ENCODE measurements at regions not wholly inside any gene's neighbourhood (a gene's known extent, or its start where the extent isn't known, plus 50 kb on each side); places are given as distances from the start of the nearest gene placed in this dataset.

DNA sequence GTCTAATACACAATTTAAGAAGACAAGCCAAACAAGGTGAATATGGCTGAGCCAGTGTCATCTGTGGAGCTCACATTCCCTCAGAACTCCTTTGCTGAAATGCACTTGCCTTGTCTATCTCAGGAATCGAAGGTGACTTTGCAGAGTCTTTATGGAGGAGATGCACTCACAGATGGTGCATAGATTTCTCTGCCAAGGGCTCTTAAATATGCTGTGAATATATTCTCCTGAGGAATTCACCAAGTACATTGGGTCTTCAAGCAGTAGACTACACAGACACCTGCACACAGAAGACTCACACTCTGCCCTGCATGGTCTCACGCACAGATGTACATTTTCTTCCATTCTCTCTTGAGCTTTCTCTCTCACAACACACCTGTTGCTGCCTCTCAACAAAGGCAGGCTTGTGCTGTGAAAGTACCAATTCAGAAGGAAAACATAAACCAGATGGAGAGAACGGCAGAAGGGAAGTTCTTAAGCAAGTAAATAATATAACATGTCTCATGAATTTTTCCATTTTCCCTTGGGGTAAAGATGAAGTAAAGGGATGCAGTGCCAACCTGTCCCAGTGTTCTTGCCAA lies 174.7 kb downstream of the DLEU7 start:
- DNase-seq (ENCODE audit: low read depth in 3 of 3, low spot score in 1 of 3): no peak

DNA sequence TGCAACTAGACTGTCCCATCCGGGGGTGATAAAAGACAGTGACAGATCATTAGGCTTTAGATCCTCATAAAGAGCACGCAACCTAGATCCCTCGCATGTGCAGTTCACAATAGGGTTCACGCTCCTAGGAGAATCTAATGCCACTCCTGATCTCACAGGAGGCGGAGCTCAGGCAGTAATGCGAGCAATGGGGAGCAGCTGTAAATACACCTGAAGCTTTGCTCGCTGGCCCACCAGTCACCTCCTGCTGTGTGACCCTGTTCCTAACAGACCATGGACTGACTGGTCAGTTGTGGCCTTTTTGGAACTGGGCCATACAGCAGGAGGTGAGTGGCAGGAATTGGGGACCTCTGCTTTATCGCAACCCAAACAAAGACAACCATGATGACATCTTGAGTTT lies 173.2 kb downstream of the DLEU7 start:
- DNase-seq (ENCODE audit: low read depth in 3 of 3, low spot score in 1 of 3): no peak

DNA sequence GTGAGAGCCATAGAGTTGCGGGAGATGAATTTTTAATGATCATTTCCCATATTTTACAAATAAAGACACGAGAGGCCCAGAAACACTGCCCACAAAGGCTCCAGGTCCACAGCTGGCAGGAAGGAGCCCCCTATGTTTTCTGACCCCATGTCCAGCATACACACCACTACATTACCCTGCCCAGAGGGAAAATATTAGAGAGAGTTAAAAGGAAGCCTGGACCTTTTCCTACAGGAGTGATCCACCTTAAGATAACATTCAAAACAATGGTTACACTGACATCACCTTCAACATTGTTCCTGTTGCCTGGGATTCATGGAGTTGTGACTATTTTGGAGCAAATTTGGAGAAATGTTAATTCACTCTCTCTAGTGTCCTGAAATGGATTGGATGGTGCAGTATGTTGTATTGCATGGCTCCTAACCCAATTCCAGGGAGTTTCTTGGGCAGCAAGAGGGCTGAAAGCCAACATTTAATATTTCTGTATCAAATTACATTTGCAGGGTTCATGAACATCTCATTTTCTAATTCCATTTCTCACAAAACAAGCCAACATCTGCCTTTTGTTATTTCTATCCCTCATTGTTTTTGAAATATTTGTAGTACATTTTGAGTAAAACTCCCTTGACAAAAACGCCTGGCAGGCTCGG lies 172.5 kb downstream of the DLEU7 start:
- DNase-seq (ENCODE audit: low read depth in 3 of 3, low spot score in 1 of 3): no peak

DNA sequence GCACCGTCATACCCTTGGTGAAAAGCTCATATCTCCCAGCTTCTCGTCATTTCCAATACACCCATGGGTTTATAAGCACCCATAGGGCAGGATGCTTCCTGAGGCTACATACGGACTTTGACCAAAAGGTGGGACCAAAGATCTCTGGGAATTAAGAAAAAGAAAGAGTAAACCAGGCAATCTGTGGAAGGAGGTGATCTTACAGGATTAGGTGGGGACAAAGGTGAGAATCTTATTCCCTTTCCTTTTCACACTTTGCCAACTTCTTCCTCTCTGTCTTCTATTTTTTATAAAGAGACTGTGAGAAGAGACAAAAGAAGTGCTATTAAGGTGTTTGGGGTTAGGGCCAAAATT lies 172.0 kb downstream of the DLEU7 start:
- DNase-seq (ENCODE audit: low read depth in 3 of 3, low spot score in 1 of 3): no peak

DNA sequence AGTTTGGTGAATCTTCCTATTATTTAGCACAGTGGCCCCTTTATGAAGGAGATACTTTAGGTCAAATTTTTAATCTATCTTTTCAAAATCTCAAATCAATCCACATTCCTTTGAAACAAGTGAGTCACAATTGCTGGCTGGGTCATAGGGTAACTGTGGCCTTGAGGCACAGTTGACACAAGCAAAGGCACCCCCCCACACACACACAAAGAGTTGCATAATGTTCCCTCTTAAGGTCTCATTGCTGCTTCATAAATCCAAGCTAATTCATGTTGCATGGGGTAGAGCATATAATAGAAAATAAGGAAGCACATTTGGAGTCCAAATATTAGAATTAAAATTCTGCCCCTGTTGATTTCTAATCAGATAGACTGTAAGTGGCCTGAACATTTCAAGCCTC lies 171.5 kb downstream of the DLEU7 start:
- DNase-seq (ENCODE audit: low read depth in 3 of 3, low spot score in 1 of 3): no peak

DNA sequence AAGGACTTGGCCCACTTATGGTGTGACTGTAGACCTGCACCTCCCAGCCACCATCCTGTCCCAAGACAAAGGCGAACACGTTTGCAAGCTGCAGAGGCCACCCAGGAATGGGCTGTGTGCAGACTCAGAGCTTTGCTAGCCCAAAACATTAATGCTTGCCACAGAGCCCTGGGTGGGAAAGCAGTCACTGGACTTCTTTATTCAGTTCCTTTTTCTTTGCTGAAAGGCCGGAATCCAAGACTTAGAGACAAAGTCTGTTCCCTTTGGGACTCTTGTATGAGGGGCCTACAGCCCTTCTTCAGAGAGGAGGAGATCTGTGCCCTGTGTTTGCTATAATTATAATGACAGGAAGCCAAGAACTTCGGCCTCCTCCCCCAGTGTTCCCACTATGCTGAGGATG lies 167.8 kb downstream of the DLEU7 start:
- no peak for DNase-seq (ENCODE audit: low read depth in 3 of 3, low spot score in 1 of 3)

DNA sequence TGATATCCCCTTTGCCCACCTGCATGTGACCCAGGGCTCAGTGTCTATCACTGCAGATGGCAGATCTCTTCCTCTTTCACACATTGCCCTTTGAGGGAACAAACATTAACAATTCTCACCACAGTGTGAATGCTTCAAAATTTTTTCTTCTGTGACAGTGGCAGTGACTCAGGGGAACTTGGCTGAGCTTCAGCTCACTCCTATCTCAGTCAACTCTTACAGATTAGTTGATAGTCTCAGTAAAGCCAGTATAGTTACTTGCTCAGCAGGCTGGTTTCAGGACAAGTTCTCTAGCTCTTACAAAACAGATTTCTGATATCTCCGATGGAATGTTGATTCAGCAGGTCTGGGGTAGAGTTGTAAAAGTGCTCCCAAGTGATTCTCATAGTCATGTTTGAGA lies 166.9 kb downstream of the DLEU7 start:
- no peak for DNase-seq (ENCODE audit: low read depth in 3 of 3, low spot score in 1 of 3)

DNA sequence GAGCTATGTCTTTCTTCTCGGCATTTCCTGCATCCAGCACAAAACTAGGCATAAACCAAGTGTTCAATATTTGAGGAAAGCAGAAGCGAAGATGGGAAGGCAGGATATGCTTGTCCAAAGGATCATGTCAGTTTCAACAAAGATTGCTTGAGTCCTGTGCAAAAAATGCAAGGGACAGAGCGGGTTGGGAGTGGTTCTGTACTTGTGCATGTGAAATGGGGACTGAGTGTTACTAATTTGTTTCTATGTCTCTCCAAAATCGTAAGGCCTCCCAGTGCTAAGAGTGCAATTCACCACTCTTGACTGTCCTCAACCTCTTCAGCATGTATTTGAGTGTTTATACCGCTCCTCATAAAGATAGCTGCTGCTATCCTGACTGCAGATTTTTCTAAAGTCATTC lies 166.2 kb downstream of the DLEU7 start:
- no peak for DNase-seq (ENCODE audit: low read depth in 3 of 3, low spot score in 1 of 3)

DNA sequence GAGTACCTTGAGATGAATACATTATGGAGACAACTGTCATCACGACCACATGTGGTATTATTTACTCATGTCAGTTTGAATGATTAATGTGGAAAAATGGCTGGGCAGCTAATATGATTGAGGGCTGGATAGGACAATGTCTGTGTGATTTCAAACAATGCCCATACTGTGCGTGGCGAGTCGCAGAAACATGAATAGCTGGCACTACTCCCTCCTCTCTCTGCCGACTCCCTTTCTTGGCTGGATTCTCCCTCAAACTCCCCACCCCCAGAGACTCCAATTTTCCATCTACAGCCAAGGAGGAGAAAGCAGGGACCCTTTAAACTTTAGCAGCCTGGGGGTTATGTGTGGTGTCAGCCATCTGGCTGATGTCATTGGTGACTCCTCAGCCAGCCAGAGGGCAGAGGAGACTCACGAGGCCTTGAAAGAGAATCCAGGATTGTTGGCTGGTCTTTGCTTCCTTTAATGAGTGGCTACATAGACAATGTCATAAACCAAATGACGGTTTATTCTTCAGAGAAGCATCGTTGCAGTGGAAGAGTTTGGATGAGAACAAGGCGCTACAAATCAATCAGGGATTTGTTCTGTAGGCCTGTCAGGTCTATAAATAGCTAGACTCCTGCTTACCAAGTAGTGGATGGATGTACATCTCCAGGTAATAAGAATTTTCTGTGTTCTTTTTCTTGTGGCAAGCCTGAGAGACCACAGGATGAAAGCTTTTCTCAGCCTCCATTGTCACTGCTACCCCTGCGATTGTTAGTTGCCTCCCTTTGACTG lies 165.6 kb downstream of the DLEU7 start:
- no peak for DNase-seq (ENCODE audit: low read depth in 3 of 3, low spot score in 1 of 3)

DNA sequence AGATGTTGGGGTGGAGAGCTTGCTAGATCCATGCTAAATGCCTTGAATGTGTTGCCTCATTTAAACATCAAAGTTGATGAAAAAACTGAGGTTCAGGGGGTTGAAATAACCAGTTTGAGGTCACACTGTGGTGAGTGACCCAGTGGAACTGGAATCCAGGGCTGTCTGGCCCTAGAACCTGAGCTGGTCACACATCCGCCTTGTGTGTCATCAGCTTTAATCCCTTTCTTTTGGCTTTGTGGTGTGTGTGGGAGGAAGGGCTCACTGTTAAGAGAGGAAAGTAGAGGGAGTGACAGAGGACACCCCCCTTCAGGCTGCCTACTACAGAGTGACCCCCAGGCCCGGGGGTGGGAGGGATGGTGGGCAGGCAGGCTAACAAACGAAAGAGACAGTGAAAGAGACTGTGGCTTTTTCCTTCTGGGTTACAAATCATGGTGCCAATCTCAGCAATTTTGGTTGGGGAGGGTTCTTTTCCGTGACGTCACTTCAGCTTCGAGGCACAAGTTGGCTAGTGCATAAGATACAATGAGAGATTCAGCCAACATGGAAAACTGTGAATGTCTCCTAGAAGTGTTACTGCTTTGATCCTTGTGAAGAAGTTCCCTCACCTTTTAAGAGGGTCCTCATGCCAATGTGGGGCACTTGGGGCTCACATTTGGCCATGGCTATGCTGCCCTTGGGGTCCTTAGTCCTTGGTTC lies 164.9 kb downstream of the DLEU7 start:
- no peak for DNase-seq (ENCODE audit: low read depth in 3 of 3, low spot score in 1 of 3)

DNA sequence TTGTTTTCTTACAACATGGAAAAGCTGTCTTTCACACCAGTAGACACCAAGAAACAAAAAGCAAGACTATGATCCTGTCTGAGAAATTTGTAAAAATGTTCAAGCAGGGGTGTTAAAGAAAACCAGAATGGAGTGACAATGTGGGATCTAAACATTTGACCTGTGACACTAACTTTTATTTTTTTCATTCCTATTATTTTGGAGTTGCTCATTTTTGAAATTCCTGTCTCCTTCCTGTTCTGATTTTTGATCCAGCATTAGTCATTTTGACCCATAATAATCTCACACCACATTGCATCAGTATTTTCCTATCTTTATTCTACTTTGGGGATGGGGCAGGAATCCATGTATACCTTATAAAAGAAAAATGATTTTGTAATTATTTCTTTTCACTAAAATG lies 164.2 kb downstream of the DLEU7 start:
- DNase-seq (ENCODE audit: low read depth in 3 of 3, low spot score in 1 of 3): no peak

DNA sequence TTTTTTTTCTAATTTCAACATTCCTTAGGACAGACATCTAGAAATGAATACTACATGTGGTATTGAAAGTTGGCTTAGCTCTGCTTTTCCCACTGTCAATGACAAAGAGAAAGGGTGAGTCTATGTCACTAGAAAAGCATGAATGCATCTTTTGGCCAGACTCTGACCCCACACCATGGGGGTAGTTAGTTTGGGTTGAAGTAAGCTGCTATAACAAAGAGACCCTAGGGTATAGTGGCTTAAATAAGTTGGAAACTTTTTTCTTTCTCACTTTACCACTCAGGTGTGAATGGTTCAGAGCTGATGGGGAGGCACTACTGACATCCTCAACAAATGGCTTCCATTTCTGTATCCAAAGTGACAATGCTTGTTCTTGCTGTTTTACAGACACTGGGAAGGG lies 161.5 kb downstream of the DLEU7 start:
- DNase-seq (ENCODE audit: low read depth in 3 of 3, low spot score in 1 of 3): no peak

DNA sequence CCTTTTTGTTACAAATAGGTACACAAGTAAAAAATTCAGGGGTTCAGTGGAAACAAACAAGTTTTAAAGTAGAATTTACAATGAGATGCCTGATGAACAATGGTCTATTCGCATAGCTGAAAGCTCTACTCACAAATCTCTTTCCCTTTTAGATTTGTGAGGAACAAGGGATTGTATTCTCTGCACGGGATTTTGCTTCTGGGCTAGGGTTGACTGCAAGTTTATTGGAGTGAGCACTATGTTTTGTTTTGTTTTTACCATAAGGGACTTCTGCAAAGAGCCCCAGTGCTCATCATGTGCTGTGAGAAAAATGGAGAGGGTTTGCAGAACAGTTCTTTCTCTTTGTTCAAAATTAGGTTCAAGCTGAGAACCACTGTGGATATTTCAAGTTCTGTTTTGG lies 160.5 kb downstream of the DLEU7 start:
- no peak for DNase-seq (ENCODE audit: low read depth in 3 of 3, low spot score in 1 of 3)

DNA sequence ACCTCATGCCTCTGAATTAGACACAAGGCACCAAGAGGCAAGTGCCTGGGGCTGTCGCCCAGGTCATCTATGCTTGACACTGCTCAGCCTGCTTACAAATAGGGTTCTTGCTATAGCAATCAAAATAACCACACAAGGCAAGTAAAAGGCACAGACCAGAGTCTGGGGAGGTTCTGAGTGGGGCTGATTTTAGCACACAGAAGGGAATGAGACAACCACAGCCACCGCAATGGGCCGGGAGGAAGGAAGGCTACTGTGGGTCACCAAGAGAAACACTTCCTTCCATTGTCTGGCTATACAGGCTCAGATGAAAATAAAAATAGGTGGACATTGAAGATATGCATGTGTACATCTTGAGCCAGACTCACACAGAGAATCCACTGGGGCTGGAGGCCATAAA lies 159.1 kb downstream of the DLEU7 start:
- no peak for DNase-seq (ENCODE audit: low read depth in 3 of 3, low spot score in 1 of 3)

DNA sequence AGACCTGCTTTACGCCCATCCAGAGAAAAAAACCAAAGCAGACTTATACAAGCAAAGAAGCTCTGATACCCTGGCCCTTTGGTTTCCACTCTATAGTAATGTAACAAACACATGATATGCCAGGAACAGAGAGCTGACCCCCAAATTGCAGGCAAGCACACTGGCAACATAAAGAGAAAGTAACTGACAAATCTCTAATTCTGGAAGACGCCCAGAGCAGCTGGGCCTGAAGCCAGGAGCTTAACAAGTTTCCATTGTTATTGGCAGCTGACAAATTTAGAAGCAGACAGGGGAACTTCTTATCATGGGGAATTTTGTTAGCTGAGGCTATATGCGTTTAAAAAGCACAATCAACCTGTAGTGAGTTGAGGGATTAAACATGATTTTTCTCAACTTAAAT lies 158.0 kb downstream of the DLEU7 start:
- no peak for DNase-seq (ENCODE audit: low read depth in 3 of 3, low spot score in 1 of 3)

DNA sequence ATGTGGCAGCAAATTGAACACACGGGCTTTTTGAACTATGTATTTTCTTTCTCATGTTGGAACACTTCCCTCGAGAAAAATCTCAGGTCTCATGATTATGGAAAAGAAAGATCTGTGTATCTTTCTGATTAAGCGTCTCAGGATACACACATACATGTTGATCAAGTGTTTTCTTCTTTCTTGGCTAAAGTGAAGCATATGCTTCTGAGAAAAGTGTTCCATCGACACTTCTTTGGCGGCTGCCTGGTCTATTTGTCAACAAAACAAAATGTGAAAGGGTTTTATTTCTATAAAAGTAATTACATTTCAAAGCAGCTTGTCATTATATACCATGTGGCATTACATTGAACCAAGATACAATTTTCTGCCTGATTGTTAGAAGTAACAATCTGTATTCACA lies 157.5 kb downstream of the DLEU7 start:
- DNase-seq (ENCODE audit: low read depth in 3 of 3, low spot score in 1 of 3): no peak

DNA sequence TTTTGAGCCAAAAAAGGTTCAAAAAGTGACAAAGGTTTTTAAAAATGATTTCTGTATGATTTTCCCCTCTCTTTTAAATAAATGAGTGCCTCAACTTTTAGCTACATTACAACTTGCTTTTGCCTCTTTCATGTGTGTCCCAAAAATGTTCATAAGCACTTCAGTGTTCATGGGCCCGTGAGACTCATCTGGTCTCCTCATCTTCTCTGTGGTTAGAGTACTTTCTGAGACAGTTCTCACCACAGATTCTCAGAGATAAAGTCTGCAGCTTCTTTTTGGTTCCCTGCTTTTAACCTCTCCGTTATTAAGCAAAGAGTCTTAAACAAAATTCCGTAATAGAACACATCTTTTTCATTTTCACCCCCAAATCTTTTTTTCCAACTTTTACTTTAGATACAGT lies 156.9 kb downstream of the DLEU7 start:
- DNase-seq (ENCODE audit: low read depth in 3 of 3, low spot score in 1 of 3): no peak

DNA sequence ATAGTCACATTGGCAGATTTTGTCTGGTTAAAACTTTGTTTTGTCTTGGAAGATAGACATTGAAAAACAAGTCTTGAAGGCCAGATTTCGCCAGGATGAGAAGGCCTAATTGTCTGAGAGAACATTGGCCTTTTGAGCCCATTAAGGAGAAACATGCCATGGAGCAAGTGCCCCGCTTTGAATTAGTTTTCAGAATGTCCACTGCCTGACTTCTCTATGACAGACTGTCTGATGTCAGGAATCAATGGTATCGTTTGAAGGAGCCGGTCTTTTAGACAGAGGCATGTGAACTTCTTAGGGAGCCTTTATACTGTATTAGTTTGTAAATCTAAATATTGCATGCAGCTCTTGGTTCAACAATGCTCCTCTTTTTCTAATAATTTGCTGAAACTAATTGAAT lies 155.9 kb downstream of the DLEU7 start:
- DNase-seq (ENCODE audit: low read depth in 3 of 3, low spot score in 1 of 3): no peak

DNA sequence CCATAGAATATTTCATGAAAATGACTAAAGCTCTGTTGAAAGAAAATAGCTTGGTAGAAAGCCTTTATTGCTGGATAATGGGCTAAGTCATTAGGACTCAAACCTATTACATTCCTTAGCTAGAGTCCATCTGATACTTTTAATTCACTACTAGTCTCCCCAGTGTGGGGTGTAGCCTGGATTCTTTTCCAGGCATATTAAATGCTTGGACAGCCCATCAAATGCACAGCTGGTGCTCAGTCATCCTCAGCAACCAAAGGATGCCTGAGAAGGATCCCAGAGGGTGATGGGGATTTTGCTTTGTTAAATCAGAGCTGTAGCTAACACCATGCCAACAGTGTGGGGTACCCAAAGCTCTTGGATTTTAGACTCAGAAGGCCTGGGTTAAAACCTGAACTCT lies 153.5 kb downstream of the DLEU7 start:
- DNase-seq (ENCODE audit: low read depth in 3 of 3, low spot score in 1 of 3): no peak

DNA sequence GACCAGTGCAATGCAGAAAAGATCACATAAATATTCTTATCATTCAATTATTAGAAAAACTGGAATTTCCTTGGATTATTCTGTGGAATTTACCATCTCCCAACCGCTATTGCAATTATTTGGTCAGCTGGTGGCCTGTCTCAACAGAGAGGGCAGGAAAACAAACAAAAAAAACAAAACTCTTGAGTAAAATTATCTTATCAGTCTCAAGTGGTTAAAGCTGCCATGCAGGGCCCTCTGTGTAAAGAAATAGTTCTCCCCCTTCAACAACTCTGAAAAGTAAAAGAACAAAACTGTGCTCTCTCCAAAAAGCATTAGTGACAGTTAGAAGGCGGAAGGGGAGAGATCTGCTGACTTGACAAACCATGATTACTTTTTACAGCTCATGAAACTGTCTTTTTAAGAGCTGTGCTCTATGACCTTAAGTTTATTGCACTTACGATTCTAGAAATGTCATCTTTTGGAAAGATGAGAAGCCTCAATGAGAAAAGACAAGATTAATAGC lies 152.3 kb downstream of the DLEU7 start:
- DNase-seq (ENCODE audit: low read depth in 3 of 3, low spot score in 1 of 3): no peak

DNA sequence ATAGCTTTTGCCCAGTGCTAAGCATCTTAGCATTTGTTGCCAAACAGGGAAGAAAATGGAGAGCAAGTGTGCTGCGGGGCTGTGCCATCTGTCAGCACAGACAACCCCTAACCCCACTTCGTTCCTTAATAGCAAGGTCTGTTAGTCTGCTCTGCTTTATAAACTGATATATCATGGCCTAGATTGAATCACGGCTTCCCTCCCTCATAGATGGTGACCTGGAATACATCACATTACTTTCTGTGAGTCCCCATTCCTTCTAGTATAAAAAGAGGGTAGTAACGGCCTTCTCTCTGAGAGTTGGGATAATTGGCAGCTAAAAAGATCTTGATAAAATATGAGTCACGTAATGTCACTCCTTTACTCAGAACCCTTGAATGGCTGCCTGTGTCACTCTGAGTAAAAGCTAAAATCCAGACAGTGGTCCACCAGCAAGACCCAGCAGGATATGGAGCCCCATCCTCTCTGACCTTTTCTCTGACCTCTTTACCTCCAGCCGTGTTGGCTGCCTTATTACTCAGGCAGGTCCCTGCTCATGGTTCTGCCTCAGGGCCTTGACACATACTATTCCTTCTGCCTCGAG lies 151.7 kb downstream of the DLEU7 start:
- no peak for DNase-seq (ENCODE audit: low read depth in 3 of 3, low spot score in 1 of 3)

All from stimulated activated CD4-positive, alpha-beta T cell treated with anti-CD3 and anti-CD28 coated beads, TNF-alpha, amount 100 ng/mL, for 1 hour (primary cell).